Esophagus squamous epithelium (tissue), 5 donors: ENCODE measurements at regions not wholly inside any gene's neighbourhood (a gene's known extent, or its start where the extent isn't known, plus 50 kb on each side); places are given as distances from the start of the nearest gene placed in this dataset.

Experiments used
- DNase-seq: peaks from one replicate; lab custom pipeline; 2025; lab: John Stamatoyannopoulos, UW
- H3K27ac ChIP-seq, 4 donors: fragments of 200-600 bp; sonication (generic); one replicate each; pipeline ENCODE4 v1.5.1; 2016 to 2019; ENCODE audit warnings: mild to moderate bottlenecking in 1 of 4
- H3K27me3 ChIP-seq, 4 donors: fragments of 200-600 bp; sonication (generic); 1 replicate in 3 of 4; 2 replicates in 1 of 4; pipeline versions ENCODE4 v1.5.1 to v1.6.0; 2017 to 2021; ENCODE audit warnings: antibody characterized with exemption in 1 of 4
- H3K36me3 ChIP-seq, 3 donors: fragments of 200-600 bp; sonication (generic); one replicate each; pipeline ENCODE4 v1.5.1; 2016 to 2019
- H3K4me1 ChIP-seq, 3 donors: fragments of 200-600 bp; sonication (generic); one replicate each; pipeline ENCODE4 v1.5.1; 2017 to 2019
- H3K4me3 ChIP-seq, 4 donors: fragments of 200-600 bp; sonication (generic); 1 replicate in 3 of 4; 2 replicates in 1 of 4; pipeline ENCODE4 v1.5.1; 2016 to 2019; ENCODE audit warnings: mild to moderate bottlenecking in 2 of 4, moderate library complexity in 1 of 4
- H3K9me3 ChIP-seq, 3 donors: fragments of 200-600 bp; sonication (generic); one replicate each; pipeline ENCODE4 v1.5.1; 2016 to 2019
- CTCF ChIP-seq, 6 experiments: fragments of 450-650 bp in 4 of 6; fragments of 200-600 bp in 2 of 6; sonication (generic) in 2 of 6; IDR thresholded peaks; one replicate each; pipeline ENCODE4 v1.5.1; 2016 to 2019; ENCODE audit warnings: antibody characterized with exemption in 6 of 6, mild to moderate bottlenecking in 4 of 6, moderate library complexity in 4 of 6
- POLR2A ChIP-seq, 4 donors: fragments of 450-650 bp; IDR thresholded peaks; one replicate each; pipeline ENCODE4 v1.6.1; 2017; ENCODE audit warnings: antibody characterized with exemption in 4 of 4, mild to moderate bottlenecking in 4 of 4, moderate library complexity in 3 of 4
- WGBS, 2 donors: methylation state at CpG; one replicate each; pipeline ENCODE4 v1.1.5; 2018; 5-methylcytosine and 5-hydroxymethylcytosine counted together
- intact Hi-C: fragments of 100-400 bp; cut with DNase I; formaldehyde crosslinking; loops from one replicate; pipeline ENCODE4 v1.15.0; 2022
- donor health status: DM: yes; HTN: yes; CAD: no.

- Histone ChIP-seq H3K4me3 (no peak overlapping the region), H3K27ac (no peak overlapping the region), H3K4me1 (no peaks in the 10 kb centered on the region), H3K36me3 (no peaks in the 10 kb centered on the region), H3K27me3 (no peaks in the 10 kb centered on the region), H3K9me3 (no peaks in the 10 kb centered on the region)
- 67 to 71% methylated on average over 1 of the region's 1 CpG for whole genome bisulfite sequencing, 2 donors
- DNase-seq = no peak
- intact Hi-C loops = no loop called here
- TF ChIP-seq CTCF (IDR thresholded peaks at IDR 0.05) = no peak
- TF ChIP-seq POLR2A (IDR thresholded peaks at IDR 0.05) = no peak
Measured at GRCh38 chr13:23993680-23993985, 96.3 kb upstream of the C1QTNF9B start.

- WGBS, 2 donors = 63 to 70% methylated on average over 6 of the region's 6 CpGs
Measured at GRCh38 chr13:23995283-23996073, 98.2 kb upstream of the C1QTNF9B start.

GRCh38 chr13:23996456-23996855 lies 99.2 kb upstream of the C1QTNF9B start:
- intact Hi-C loops = no loop called here
- Histone ChIP-seq H3K9me3 (no peaks in the 10 kb centered on the region), H3K27ac (no peak overlapping the region), H3K27me3 (no peaks in the 10 kb centered on the region), H3K4me3 (no peak overlapping the region), H3K4me1 (no peaks in the 10 kb centered on the region), H3K36me3 (no peaks in the 10 kb centered on the region)
- no peak for DNase-seq
- TF ChIP-seq POLR2A (IDR thresholded peaks at IDR 0.05) (no peak), CTCF (IDR thresholded peaks at IDR 0.05) (no peak)
- WGBS, 2 donors = 60% methylated on average over 1 to 2 of the region's 2 CpGs

More at GRCh38 chr13:23995283-23996073, 98.2 kb upstream of the C1QTNF9B start:
- Histone ChIP-seq H3K9me3 (no peaks in the 10 kb centered on the region), H3K4me3 (no peak overlapping the region), H3K27ac (no peak overlapping the region), H3K27me3 (no peaks in the 10 kb centered on the region), H3K36me3 (no peaks in the 10 kb centered on the region), H3K4me1 (no peaks in the 10 kb centered on the region)
- intact Hi-C loops = no loop called here
- TF ChIP-seq POLR2A (IDR thresholded peaks at IDR 0.05) (no peak), CTCF (IDR thresholded peaks at IDR 0.05) (no peak)
- DNase-seq = no peak

- no peaks in the 10 kb centered on the region for H3K9me3 ChIP-seq
- no peaks in the 10 kb centered on the region for H3K27me3 ChIP-seq
- DNase-seq = no peak
- H3K36me3 ChIP-seq = no peaks in the 10 kb centered on the region
- H3K27ac ChIP-seq = no peak overlapping the region
- intact Hi-C loops = no loop called here
- no peak for TF ChIP-seq CTCF (IDR thresholded peaks at IDR 0.05)
- no peak for TF ChIP-seq POLR2A (IDR thresholded peaks at IDR 0.05)
- no peak overlapping the region for H3K4me3 ChIP-seq
- no peaks in the 10 kb centered on the region for H3K4me1 ChIP-seq
Measured at GRCh38 chr13:23999424-23999823, 102.1 kb upstream of the C1QTNF9B start.

GRCh38 chr13:24002206-24002815 lies 105.0 kb upstream of the C1QTNF9B start:
- DNase-seq = no peak
- Histone ChIP-seq H3K36me3 (no peaks in the 10 kb centered on the region), H3K27me3 (no peaks in the 10 kb centered on the region), H3K4me1 (no peaks in the 10 kb centered on the region), H3K27ac (no peak overlapping the region), H3K4me3 (no peak overlapping the region), H3K9me3 (no peaks in the 10 kb centered on the region)
- intact Hi-C loops = no loop called here
- TF ChIP-seq CTCF (IDR thresholded peaks at IDR 0.05) (no peak), POLR2A (IDR thresholded peaks at IDR 0.05) (no peak)
- WGBS, 2 donors = 77 to 87% methylated on average over 15 to 16 of the region's 16 CpGs
